ENCODE measurements at regions not wholly inside any gene's neighbourhood (a gene's known extent, or its start where the extent isn't known, plus 50 kb on each side); places are given as distances from the start of the nearest gene placed in this dataset.

- TF ChIP-seq POLR2AphosphoS5 (IDR thresholded peaks at IDR 0.05; ENCODE audit: insufficient read depth in 1 of 2, low read depth in 1 of 2) (no peak), POLR2A (IDR thresholded peaks at IDR 0.05) (no peak)
Measured at GRCh38 chrX:117539090-117539418, 577.6 kb downstream of the KLHL13 start.

All from vagina (tissue), 2 donors.